HEK293T (cell line): ENCODE measurements at regions not wholly inside any gene's neighbourhood (a gene's known extent, or its start where the extent isn't known, plus 50 kb on each side); places are given as distances from the start of the nearest gene placed in this dataset.

Experiments
- BHLHE40 ChIP-seq: fragments of 450-650 bp; IDR thresholded peaks from 2 replicates; pipeline ENCODE4 v1.6.1; 2016; ENCODE audit warnings: mild to moderate bottlenecking, moderate library complexity, borderline replicate concordance
- CTBP1 ChIP-seq: fragments of 450-650 bp; IDR thresholded peaks from 2 replicates; pipeline ENCODE4 v1.6.1; 2016; ENCODE audit warnings: borderline replicate concordance
- FOXA1 ChIP-seq: fragments of 450-650 bp; IDR thresholded peaks from 2 replicates; pipeline ENCODE4 v1.6.1; 2016; ENCODE audit warnings: mild to moderate bottlenecking
- FOXK2 ChIP-seq: fragments of 450-650 bp; IDR thresholded peaks from 2 replicates; pipeline ENCODE4 v1.6.1; 2016; ENCODE audit warnings: mild to moderate bottlenecking
- FOXM1 ChIP-seq: fragments of 450-650 bp; IDR thresholded peaks from 2 replicates; pipeline ENCODE4 v1.6.1; 2017; ENCODE audit warnings: mild to moderate bottlenecking, borderline replicate concordance
- HDGF ChIP-seq: fragments of 450-650 bp; IDR thresholded peaks from 2 replicates; pipeline ENCODE4 v1.6.1; 2017; ENCODE audit warnings: antibody characterized with exemption, borderline replicate concordance
- SP1 ChIP-seq: fragments of 450-650 bp; IDR thresholded peaks from 2 replicates; pipeline ENCODE4 v1.6.1; 2017
- SUZ12 ChIP-seq: fragments of 450-650 bp; IDR thresholded peaks from 2 replicates; pipeline ENCODE4 v1.6.1; 2016; ENCODE audit warnings: mild to moderate bottlenecking
- TARDBP ChIP-seq: fragments of 450-650 bp; IDR thresholded peaks from 2 replicates; pipeline ENCODE4 v1.6.1; 2016
- TF ChIP-seq, protein P1 (sequence below): fragments of 450-650 bp; IDR thresholded peaks from 2 replicates; pipeline ENCODE4 v1.6.1; 2016

DNA sequence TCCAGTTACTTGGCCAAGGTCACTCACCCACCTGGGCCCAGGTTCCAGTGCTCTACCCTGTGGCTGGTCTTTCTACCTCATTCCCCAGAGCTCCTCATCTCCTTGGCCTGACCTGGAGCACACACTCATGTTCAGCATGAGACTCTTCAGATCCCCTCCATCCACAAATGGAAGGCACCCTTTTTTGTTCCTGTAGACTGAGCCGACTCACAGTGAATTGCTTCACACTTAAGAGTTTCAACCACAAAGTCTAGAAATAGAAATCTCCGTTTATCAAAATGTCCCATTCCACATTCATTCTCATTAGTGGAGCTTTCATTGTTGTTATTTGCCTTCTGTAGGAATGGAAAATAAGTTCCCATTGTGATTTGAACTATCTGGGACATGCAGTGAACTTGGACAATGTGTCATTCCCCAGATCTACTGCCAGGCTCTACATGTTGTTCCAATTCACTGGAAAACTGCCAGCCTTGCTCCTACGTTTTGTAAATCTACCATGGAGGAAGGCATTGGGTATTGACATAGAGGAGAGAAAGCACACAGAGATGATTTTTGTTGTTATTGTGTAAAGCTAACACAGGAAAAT, 125.3 kb upstream of the CELF2 start:
- TF ChIP-seq, protein P1, sequence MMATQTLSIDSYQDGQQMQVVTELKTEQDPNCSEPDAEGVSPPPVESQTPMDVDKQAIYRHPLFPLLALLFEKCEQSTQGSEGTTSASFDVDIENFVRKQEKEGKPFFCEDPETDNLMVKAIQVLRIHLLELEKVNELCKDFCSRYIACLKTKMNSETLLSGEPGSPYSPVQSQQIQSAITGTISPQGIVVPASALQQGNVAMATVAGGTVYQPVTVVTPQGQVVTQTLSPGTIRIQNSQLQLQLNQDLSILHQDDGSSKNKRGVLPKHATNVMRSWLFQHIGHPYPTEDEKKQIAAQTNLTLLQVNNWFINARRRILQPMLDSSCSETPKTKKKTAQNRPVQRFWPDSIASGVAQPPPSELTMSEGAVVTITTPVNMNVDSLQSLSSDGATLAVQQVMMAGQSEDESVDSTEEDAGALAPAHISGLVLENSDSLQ = no peak
- TF ChIP-seq FOXM1 (no peak), FOXK2 (no peak), TARDBP (no peak), SUZ12 (no peak), CTBP1 (no peak), FOXA1 (no peak), SP1 (no peak), HDGF (no peak), BHLHE40 (no peak)
